Astrocyte (in vitro differentiated cells and primary cell): ENCODE measurements at regions not wholly inside any gene's neighbourhood (a gene's known extent, or its start where the extent isn't known, plus 50 kb on each side); places are given as distances from the start of the nearest gene placed in this dataset.

Source experiments
- DNase-seq: peaks from one replicate; pipeline ENCODE4 v3.0.0-alpha.2; 2010; ENCODE audit warnings: low read depth
- FAIRE-seq: peaks from 2 replicates; lab custom pipeline; 2011; peaks lifted over from hg19 to GRCh38; lab: Jason Lieb, UNC
- H2AFZ ChIP-seq: 2 replicates; pipeline ENCODE4 v1.6.0; 2012; ENCODE audit warnings: low read depth, low read length, inconsistent platforms
- H3K27ac ChIP-seq: 2 replicates; pipeline ENCODE4 v1.5.1; 2011; ENCODE audit warnings: low read depth, low read length, inconsistent platforms
- H3K27me3 ChIP-seq: 2 replicates; pipeline ENCODE4 v1.6.0; 2011; ENCODE audit warnings: low read length, inconsistent platforms; ENCODE audit not compliant: insufficient read depth
- H3K36me3 ChIP-seq: 2 replicates; pipeline ENCODE4 v1.5.1; 2011; ENCODE audit warnings: low read length, inconsistent platforms; ENCODE audit not compliant: insufficient read depth
- H3K4me1 ChIP-seq: 2 replicates; pipeline ENCODE4 v1.5.1; 2011; ENCODE audit warnings: low read length, inconsistent platforms; ENCODE audit not compliant: insufficient read depth
- H3K4me2 ChIP-seq: 2 replicates; pipeline ENCODE4 v1.6.0; 2012; ENCODE audit warnings: low read length, inconsistent platforms
- H3K4me3 ChIP-seq: 2 replicates; pipeline ENCODE4 v1.5.1; 2011; ENCODE audit warnings: low read depth, mild to moderate bottlenecking, low read length, inconsistent platforms; ENCODE audit not compliant: insufficient read depth
- H3K79me2 ChIP-seq: 2 replicates; pipeline ENCODE4 v1.6.0; 2012; ENCODE audit warnings: mild to moderate bottlenecking, low read length, inconsistent platforms; ENCODE audit not compliant: insufficient read depth
- H3K9ac ChIP-seq: 2 replicates; pipeline ENCODE4 v1.6.0; 2012; ENCODE audit warnings: mild to moderate bottlenecking, low read length, inconsistent platforms
- H3K9me3 ChIP-seq: 2 replicates; pipeline ENCODE4 v1.5.1; 2012; ENCODE audit warnings: low read depth, mild to moderate bottlenecking, low read length, inconsistent platforms; ENCODE audit not compliant: insufficient read depth
- H4K20me1 ChIP-seq: 2 replicates; pipeline ENCODE4 v1.6.0; 2012; ENCODE audit warnings: low read length, inconsistent platforms; ENCODE audit not compliant: insufficient read depth
- H3K27ac Mint-ChIP-seq: one replicate; pipeline ENCODE4 v1.8.0; 2021; ENCODE audit warnings: mild to moderate bottlenecking, mixed read lengths; ENCODE audit not compliant: unreplicated experiment
- H3K27me3 Mint-ChIP-seq: one replicate; pipeline ENCODE4 v1.8.0; 2021; ENCODE audit warnings: low read depth, mixed read lengths; ENCODE audit not compliant: unreplicated experiment
- H3K36me3 Mint-ChIP-seq: one replicate; pipeline ENCODE4 v1.8.0; 2021; ENCODE audit warnings: low read depth, mixed read lengths; ENCODE audit not compliant: unreplicated experiment
- H3K4me1 Mint-ChIP-seq: one replicate; pipeline ENCODE4 v1.8.0; 2021; ENCODE audit warnings: low read depth, mixed read lengths; ENCODE audit not compliant: unreplicated experiment
- H3K4me3 Mint-ChIP-seq: one replicate; pipeline ENCODE4 v1.8.0; 2021; ENCODE audit warnings: mild to moderate bottlenecking, moderate library complexity, mixed read lengths; ENCODE audit not compliant: unreplicated experiment
- H3K9me3 Mint-ChIP-seq: one replicate; pipeline ENCODE4 v1.8.0; 2021; ENCODE audit warnings: mild to moderate bottlenecking, mixed read lengths; ENCODE audit not compliant: unreplicated experiment
- CTCF ChIP-seq: IDR thresholded peaks from 2 replicates; pipeline ENCODE4 v1.5.1; 2011; ENCODE audit warnings: low read depth, mild to moderate bottlenecking, inconsistent platforms, low read length, moderate library complexity; ENCODE audit not compliant: insufficient read depth
- EZH2 ChIP-seq: IDR thresholded peaks from 2 replicates; pipeline ENCODE4 v1.6.1; 2012; ENCODE audit warnings: mild to moderate bottlenecking, low read length, inconsistent platforms; ENCODE audit not compliant: insufficient read depth

GRCh38 chr12:125720961-125721360 lies 655.7 kb downstream of the AACS start:
- Mint-ChIP-seq H3K36me3 (no peaks in the 10 kb centered on the region), H3K27ac (no peak overlapping the region), H3K4me1 (no peaks in the 10 kb centered on the region), H3K4me3 (no peak overlapping the region), H3K9me3 (peaks cover 7% of the 10 kb centered on the region), H3K27me3 (no peaks in the 10 kb centered on the region)
- DNase-seq = no peak
- no peak for FAIRE-seq
- Histone ChIP-seq H3K4me3 (no peak overlapping the region), H3K4me1 (no peaks in the 10 kb centered on the region), H3K27ac (no peak overlapping the region), H3K4me2 (no peak overlapping the region), H4K20me1 (no peaks in the 10 kb centered on the region), H3K79me2 (no peaks in the 10 kb centered on the region), H2AFZ (no peak overlapping the region), H3K27me3 (no peaks in the 10 kb centered on the region), H3K9me3 (peaks cover 12% of the 10 kb centered on the region), H3K36me3 (no peaks in the 10 kb centered on the region), H3K9ac (no peak overlapping the region)
- TF ChIP-seq CTCF = no peak
- TF ChIP-seq EZH2 = no peak

GRCh38 chr12:125734137-125734536 lies 668.9 kb downstream of the AACS start:
- Histone ChIP-seq H3K27me3 (no peaks in the 10 kb centered on the region), H4K20me1 (no peaks in the 10 kb centered on the region), H3K4me1 (no peaks in the 10 kb centered on the region), H3K9me3 (no peaks in the 10 kb centered on the region), H3K4me2 (no peak overlapping the region), H3K4me3 (no peak overlapping the region), H2AFZ (no peak overlapping the region), H3K79me2 (no peaks in the 10 kb centered on the region), H3K9ac (no peak overlapping the region), H3K36me3 (no peaks in the 10 kb centered on the region), H3K27ac (no peak overlapping the region)
- no peak overlapping the region for H3K27ac Mint-ChIP-seq
- no peaks in the 10 kb centered on the region for H3K36me3 Mint-ChIP-seq
- H3K9me3 Mint-ChIP-seq = peaks cover 3% of the 10 kb centered on the region
- FAIRE-seq = no peak
- H3K27me3 Mint-ChIP-seq = no peaks in the 10 kb centered on the region
- DNase-seq = no peak
- TF ChIP-seq CTCF (no peak), EZH2 (no peak)
- no peaks in the 10 kb centered on the region for H3K4me1 Mint-ChIP-seq
- H3K4me3 Mint-ChIP-seq = no peak overlapping the region

- no peak overlapping the region for H3K4me3 Mint-ChIP-seq
- no peak overlapping the region for H3K27ac Mint-ChIP-seq
- DNase-seq (no peak), FAIRE-seq (no peak)
- no peaks in the 10 kb centered on the region for H3K9me3 ChIP-seq
- H3K9ac ChIP-seq = no peak overlapping the region
- no peak overlapping the region for H2AFZ ChIP-seq
- TF ChIP-seq EZH2 (no peak), CTCF (no peak)
- no peaks in the 10 kb centered on the region for H3K79me2 ChIP-seq
- H4K20me1 ChIP-seq = no peaks in the 10 kb centered on the region
- H3K4me2 ChIP-seq = no peak overlapping the region
- H3K4me3 ChIP-seq = no peak overlapping the region
- H3K36me3 Mint-ChIP-seq = no peaks in the 10 kb centered on the region
- H3K27ac ChIP-seq = no peak overlapping the region
- H3K27me3 ChIP-seq = no peaks in the 10 kb centered on the region
- H3K27me3 Mint-ChIP-seq = no peaks in the 10 kb centered on the region
- H3K4me1 Mint-ChIP-seq = no peaks in the 10 kb centered on the region
- H3K9me3 Mint-ChIP-seq = peaks cover 5% of the 10 kb centered on the region
- H3K36me3 ChIP-seq = no peaks in the 10 kb centered on the region
- H3K4me1 ChIP-seq = peaks cover 5% of the 10 kb centered on the region
Observed at GRCh38 chr12:125738211-125738610, 673.0 kb downstream of the AACS start.
